Endothelial cell (in vitro differentiated cells): ENCODE measurements at regions not wholly inside any gene's neighbourhood (a gene's known extent, or its start where the extent isn't known, plus 50 kb on each side); places are given as distances from the start of the nearest gene placed in this dataset.

Experiments
- DNase-seq: peaks from one replicate; pipeline ENCODE4 v3.0.0; 2021; ENCODE audit warnings: low spot score
- H3K27ac Mint-ChIP-seq: one replicate; pipeline ENCODE4 v1.8.0; 2021; ENCODE audit warnings: mixed read lengths, inconsistent platforms; ENCODE audit not compliant: unreplicated experiment
- H3K27me3 Mint-ChIP-seq: one replicate; pipeline ENCODE4 v1.8.0; 2021; ENCODE audit warnings: mild to moderate bottlenecking, moderate library complexity, mixed read lengths, inconsistent platforms; ENCODE audit not compliant: unreplicated experiment
- H3K36me3 Mint-ChIP-seq: one replicate; pipeline ENCODE4 v1.8.0; 2021; ENCODE audit warnings: mild to moderate bottlenecking, low read depth, mixed read lengths, inconsistent platforms; ENCODE audit not compliant: unreplicated experiment
- H3K4me1 Mint-ChIP-seq: one replicate; pipeline ENCODE4 v1.8.0; 2021; ENCODE audit warnings: mild to moderate bottlenecking, mixed read lengths, inconsistent platforms; ENCODE audit not compliant: unreplicated experiment
- H3K4me3 Mint-ChIP-seq: one replicate; pipeline ENCODE4 v1.8.0; 2021; ENCODE audit warnings: mild to moderate bottlenecking, mixed read lengths, inconsistent platforms; ENCODE audit not compliant: unreplicated experiment
- H3K9me3 Mint-ChIP-seq: one replicate; pipeline ENCODE4 v1.8.0; 2021; ENCODE audit warnings: mixed read lengths, inconsistent platforms; ENCODE audit not compliant: unreplicated experiment
- TF ChIP-seq, protein P1 (sequence below): fragments of 200-600 bp; sonication (generic); IDR thresholded peaks from one replicate; pipeline ENCODE4 v1.5.0; 2021; ENCODE audit warnings: antibody characterized with exemption; ENCODE audit not compliant: unreplicated experiment

DNA sequence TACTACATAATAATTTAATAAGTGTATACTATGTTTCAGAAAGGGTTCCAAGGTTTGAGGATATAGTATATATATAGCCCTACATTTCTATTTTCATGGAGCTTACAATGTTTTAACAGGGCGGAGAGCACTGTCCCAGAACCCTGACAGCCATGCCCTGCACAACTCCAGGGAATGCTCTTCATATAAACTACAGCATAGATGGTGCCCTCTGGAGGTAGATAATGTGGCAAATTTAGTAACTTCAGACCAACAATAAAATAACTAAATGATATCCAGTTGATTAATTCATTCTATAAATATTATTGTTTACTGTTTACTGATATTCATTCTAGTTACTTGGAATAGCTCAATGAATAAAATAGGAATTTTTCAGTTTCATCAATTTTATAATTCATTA, 693.7 kb upstream of the CCDC179 start:
- TF ChIP-seq, protein P1, sequence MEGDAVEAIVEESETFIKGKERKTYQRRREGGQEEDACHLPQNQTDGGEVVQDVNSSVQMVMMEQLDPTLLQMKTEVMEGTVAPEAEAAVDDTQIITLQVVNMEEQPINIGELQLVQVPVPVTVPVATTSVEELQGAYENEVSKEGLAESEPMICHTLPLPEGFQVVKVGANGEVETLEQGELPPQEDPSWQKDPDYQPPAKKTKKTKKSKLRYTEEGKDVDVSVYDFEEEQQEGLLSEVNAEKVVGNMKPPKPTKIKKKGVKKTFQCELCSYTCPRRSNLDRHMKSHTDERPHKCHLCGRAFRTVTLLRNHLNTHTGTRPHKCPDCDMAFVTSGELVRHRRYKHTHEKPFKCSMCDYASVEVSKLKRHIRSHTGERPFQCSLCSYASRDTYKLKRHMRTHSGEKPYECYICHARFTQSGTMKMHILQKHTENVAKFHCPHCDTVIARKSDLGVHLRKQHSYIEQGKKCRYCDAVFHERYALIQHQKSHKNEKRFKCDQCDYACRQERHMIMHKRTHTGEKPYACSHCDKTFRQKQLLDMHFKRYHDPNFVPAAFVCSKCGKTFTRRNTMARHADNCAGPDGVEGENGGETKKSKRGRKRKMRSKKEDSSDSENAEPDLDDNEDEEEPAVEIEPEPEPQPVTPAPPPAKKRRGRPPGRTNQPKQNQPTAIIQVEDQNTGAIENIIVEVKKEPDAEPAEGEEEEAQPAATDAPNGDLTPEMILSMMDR, result peak; percentile 19
- Mint-ChIP-seq H3K27ac (no peak overlapping the region), H3K4me3 (no peak overlapping the region), H3K9me3 (no peaks in the 10 kb centered on the region), H3K4me1 (peaks cover 3% of the 10 kb centered on the region), H3K27me3 (no peaks in the 10 kb centered on the region), H3K36me3 (no peaks in the 10 kb centered on the region)
- DNase-seq, result no peak

DNA sequence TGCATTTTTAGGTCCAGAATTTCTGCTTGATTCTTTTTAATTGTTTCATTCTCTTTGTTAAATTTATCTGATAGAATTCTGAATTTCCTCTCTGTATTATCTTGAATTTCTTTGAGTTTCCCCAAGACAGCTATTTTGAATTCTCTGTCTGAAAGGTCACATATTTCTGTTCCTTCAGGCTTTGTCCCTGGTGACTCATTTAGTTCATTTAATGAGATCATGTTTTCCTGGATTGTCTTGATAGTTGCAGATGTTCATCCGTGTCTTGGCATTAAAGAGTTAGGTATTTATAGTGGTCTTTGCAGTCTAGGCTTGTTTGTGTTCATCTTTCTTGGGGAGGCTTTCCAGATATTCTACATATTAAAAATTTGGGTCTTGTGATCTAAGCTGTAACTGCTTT, 694.8 kb upstream of the CCDC179 start:
- Mint-ChIP-seq H3K27ac (no peak overlapping the region), H3K36me3 (no peaks in the 10 kb centered on the region), H3K4me3 (no peak overlapping the region), H3K9me3 (no peaks in the 10 kb centered on the region), H3K4me1 (peaks cover 3% of the 10 kb centered on the region), H3K27me3 (no peaks in the 10 kb centered on the region)
- TF ChIP-seq, protein P1, result no peak
- no peak for DNase-seq

DNA sequence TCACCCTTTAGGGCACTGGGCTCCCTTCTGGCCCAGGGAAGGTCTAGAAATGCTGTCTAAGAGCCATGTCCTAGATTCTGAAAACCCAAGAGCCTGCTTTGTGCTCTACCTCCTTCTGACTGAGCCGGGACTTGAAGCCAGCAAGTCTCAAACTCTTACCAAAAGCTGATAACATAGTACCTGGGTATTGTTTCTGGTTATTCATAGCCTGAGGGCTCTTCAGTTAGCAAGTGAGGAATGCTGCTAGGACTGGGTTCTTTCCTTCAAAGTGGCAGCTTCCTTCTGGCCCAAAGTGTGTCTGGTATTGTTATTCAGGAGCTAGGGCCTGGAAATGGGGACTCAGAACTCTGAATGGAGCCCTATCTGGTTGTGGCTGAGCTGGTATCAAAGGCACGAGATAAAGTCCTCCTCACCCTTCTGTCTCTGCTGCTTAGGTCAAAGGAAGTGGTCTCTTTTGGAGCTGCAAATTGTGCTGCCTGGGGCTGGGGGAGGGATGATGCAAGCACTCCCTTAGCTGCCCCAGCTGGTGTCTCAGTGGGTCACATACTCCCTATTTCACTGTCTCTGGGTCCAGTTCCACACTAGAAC, 696.0 kb upstream of the CCDC179 start:
- Mint-ChIP-seq H3K4me3 (no peak overlapping the region), H3K9me3 (no peaks in the 10 kb centered on the region), H3K27me3 (no peaks in the 10 kb centered on the region), H3K36me3 (no peaks in the 10 kb centered on the region), H3K4me1 (peaks cover 3% of the 10 kb centered on the region), H3K27ac (no peak overlapping the region)
- TF ChIP-seq, protein P1, result no peak
- no peak for DNase-seq

DNA sequence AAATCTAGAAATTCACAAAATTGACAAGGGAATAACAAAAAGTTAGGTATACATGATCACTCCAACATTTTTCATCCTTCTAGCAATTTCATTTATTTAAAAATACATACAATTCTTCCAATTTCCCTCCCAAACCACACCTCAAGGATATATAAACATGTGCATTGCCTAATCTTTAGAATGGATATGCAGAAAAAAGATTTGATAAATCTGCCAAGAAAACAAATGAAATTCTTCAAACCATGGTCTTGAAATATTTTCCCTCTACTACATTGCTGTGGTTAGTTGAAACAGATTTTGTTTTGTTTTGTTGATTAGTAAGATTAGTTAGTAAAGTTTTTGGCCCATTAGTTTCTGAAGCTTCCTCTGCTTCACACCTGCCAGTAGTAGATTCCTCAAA, 703.3 kb upstream of the CCDC179 start:
- Mint-ChIP-seq H3K4me1 (peaks cover 2% of the 10 kb centered on the region), H3K36me3 (no peaks in the 10 kb centered on the region), H3K27ac (no peak overlapping the region), H3K9me3 (no peaks in the 10 kb centered on the region), H3K27me3 (no peaks in the 10 kb centered on the region), H3K4me3 (no peak overlapping the region)
- no peak for DNase-seq
- TF ChIP-seq, protein P1, result no peak

DNA sequence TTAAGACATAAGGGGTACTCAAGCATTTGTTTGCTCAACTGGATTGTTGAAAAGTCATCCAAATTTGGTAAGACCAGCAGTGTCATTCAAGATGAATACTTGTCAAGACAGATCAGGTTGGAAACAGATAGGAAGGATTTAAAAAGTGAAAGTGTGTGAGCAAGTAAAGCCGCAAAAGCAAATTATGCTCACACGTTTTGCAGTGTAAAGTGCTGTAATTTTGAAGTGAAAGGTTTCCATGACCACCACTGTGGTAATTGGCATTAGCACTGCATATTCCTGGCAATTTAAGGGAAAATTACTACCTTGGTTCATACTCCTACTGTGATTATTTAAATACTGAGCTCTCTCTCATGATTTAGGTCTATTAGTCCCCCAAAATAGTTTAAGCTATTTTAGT, 704.1 kb upstream of the CCDC179 start:
- Mint-ChIP-seq H3K27me3 (no peaks in the 10 kb centered on the region), H3K4me1 (peaks cover under 1% of the 10 kb centered on the region), H3K36me3 (no peaks in the 10 kb centered on the region), H3K27ac (no peak overlapping the region), H3K4me3 (no peak overlapping the region), H3K9me3 (no peaks in the 10 kb centered on the region)
- DNase-seq, result no peak
- TF ChIP-seq, protein P1, result no peak
